GM23338 (cell line): ENCODE measurements at regions not wholly inside any gene's neighbourhood (a gene's known extent, or its start where the extent isn't known, plus 50 kb on each side); places are given as distances from the start of the nearest gene placed in this dataset.

Experiments used
- EZH2 ChIP-seq: fragments of 200-600 bp; sonication (generic); IDR thresholded peaks from one replicate; pipeline ENCODE4 v1.8.0; 2017; ENCODE audit warnings: antibody characterized with exemption, mild to moderate bottlenecking, low read depth; ENCODE audit not compliant: unreplicated experiment
- EZH2phosphoT487 ChIP-seq: fragments of 200-600 bp; sonication (generic); IDR thresholded peaks from one replicate; pipeline ENCODE4 v1.8.1; 2018; ENCODE audit warnings: antibody characterized with exemption; ENCODE audit not compliant: unreplicated experiment
- JUNB ChIP-seq: IDR thresholded peaks from one replicate; pipeline ENCODE4 v1.6.1; 2016; ENCODE audit warnings: antibody characterized with exemption; ENCODE audit not compliant: unreplicated experiment
- NANOG ChIP-seq: IDR thresholded peaks from 2 replicates; pipeline ENCODE4 v1.6.1; 2016; ENCODE audit warnings: antibody characterized with exemption, borderline replicate concordance
- POLR2AphosphoS5 ChIP-seq: IDR thresholded peaks from 2 replicates; pipeline ENCODE4 v1.6.1; 2016; ENCODE audit warnings: antibody characterized with exemption, low read depth
- STAT1 ChIP-seq: IDR thresholded peaks from one replicate; pipeline ENCODE4 v1.6.1; 2016; ENCODE audit warnings: antibody characterized with exemption; ENCODE audit not compliant: unreplicated experiment
- ZNF331 ChIP-seq: fragments of 250-450 bp; sonication (Bioruptor Pico); IDR thresholded peaks from 2 replicates; pipeline ENCODE4 v1.5.0; 2020; ENCODE audit warnings: low read depth, mild to moderate bottlenecking, moderate library complexity
- TF ChIP-seq, protein P1 (sequence below), 2 experiments: fragments of 200-600 bp in 1 of 2; sonication (generic) in 1 of 2; conservative IDR thresholded peaks; 2 replicates each; pipeline versions ENCODE4 v1.5.1 to v1.6.1; 2016 to 2017; ENCODE audit warnings: antibody characterized with exemption in 2 of 2, low read depth in 2 of 2, mild to moderate bottlenecking in 2 of 2, moderate library complexity in 1 of 2
- TF ChIP-seq, protein P2 (sequence below): IDR thresholded peaks from one replicate; pipeline ENCODE4 v1.6.1; 2018; ENCODE audit warnings: antibody characterized with exemption; ENCODE audit not compliant: unreplicated experiment

DNA sequence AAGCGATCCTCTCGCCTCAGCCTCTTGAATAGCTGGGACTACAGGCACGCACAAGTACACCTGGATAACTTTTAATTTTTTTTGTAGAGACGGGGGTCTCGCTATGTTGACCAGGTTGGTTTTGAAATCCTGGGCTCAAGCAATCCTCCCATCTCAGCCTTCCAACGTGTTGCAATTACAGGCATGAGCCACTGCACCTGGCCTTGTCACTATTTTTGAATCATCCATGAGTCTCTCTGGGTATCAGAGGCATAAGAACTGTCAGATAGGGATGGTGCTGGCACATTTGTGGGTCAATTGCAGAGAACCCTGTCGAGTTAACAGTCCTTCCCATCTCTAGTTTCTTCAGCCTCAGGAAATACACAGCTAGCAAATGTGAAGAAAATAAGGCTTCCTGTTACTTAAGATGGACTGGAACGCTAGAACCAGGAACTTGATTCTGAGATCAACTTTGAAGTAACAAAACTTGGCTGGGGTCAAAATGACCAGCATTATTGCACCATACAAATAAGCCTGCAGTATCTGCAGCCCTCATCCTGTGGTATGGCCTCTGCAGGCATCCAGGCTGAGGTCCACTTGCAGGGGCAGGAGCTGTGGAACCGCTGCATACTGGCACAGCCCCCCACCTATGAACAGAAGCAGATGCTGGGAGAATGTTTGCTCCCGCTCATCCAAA is 124.3 kb upstream of the GADD45A start:
- TF ChIP-seq, protein P1, sequence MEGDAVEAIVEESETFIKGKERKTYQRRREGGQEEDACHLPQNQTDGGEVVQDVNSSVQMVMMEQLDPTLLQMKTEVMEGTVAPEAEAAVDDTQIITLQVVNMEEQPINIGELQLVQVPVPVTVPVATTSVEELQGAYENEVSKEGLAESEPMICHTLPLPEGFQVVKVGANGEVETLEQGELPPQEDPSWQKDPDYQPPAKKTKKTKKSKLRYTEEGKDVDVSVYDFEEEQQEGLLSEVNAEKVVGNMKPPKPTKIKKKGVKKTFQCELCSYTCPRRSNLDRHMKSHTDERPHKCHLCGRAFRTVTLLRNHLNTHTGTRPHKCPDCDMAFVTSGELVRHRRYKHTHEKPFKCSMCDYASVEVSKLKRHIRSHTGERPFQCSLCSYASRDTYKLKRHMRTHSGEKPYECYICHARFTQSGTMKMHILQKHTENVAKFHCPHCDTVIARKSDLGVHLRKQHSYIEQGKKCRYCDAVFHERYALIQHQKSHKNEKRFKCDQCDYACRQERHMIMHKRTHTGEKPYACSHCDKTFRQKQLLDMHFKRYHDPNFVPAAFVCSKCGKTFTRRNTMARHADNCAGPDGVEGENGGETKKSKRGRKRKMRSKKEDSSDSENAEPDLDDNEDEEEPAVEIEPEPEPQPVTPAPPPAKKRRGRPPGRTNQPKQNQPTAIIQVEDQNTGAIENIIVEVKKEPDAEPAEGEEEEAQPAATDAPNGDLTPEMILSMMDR (conservative IDR thresholded peaks at IDR 0.05; ENCODE audit: low read depth in 2 of 2) = no peak
- TF ChIP-seq POLR2AphosphoS5 = no peak
- TF ChIP-seq EZH2 = no peak
- TF ChIP-seq ZNF331 = no peak
- no peak for TF ChIP-seq NANOG
- TF ChIP-seq STAT1 = no peak
- TF ChIP-seq, protein P2, sequence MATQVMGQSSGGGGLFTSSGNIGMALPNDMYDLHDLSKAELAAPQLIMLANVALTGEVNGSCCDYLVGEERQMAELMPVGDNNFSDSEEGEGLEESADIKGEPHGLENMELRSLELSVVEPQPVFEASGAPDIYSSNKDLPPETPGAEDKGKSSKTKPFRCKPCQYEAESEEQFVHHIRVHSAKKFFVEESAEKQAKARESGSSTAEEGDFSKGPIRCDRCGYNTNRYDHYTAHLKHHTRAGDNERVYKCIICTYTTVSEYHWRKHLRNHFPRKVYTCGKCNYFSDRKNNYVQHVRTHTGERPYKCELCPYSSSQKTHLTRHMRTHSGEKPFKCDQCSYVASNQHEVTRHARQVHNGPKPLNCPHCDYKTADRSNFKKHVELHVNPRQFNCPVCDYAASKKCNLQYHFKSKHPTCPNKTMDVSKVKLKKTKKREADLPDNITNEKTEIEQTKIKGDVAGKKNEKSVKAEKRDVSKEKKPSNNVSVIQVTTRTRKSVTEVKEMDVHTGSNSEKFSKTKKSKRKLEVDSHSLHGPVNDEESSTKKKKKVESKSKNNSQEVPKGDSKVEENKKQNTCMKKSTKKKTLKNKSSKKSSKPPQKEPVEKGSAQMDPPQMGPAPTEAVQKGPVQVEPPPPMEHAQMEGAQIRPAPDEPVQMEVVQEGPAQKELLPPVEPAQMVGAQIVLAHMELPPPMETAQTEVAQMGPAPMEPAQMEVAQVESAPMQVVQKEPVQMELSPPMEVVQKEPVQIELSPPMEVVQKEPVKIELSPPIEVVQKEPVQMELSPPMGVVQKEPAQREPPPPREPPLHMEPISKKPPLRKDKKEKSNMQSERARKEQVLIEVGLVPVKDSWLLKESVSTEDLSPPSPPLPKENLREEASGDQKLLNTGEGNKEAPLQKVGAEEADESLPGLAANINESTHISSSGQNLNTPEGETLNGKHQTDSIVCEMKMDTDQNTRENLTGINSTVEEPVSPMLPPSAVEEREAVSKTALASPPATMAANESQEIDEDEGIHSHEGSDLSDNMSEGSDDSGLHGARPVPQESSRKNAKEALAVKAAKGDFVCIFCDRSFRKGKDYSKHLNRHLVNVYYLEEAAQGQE = no peak
- TF ChIP-seq EZH2phosphoT487 = no peak
- no peak for TF ChIP-seq JUNB
